ENCODE measurements at regions not wholly inside any gene's neighbourhood (a gene's known extent, or its start where the extent isn't known, plus 50 kb on each side); places are given as distances from the start of the nearest gene placed in this dataset.

- no peak for DNase-seq (ENCODE audit: low read depth)
- TF ChIP-seq CTCF (IDR thresholded peaks at IDR 0.05; ENCODE audit: insufficient read depth, low read depth, low read length, missing control alignments), result no peak
- H3K4me3 ChIP-seq (ENCODE audit: low read depth, low read length), result no peak overlapping the region
Measured at GRCh38 chr3:111307676-111308075, 234.3 kb upstream of the CD96 start.

DNA sequence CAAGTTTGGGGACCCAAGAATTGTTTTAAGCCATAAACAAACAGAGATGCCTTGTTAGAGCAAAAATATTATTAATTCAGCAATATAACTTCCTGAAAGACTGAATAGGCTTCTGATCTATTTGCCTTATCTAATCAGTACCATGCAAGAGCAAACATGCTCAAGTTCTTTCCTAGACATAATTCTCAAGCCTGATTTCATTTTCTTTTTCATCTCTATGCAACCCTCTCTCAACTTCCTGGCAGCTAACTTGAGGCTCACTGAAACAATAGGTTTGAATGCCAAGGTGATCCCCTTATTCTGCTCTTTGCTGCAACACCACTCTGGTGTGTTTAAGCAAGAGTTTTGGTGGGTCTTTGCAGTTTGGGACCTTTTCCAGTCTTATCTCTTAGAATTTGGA lies 230.9 kb upstream of the CD96 start:
- no peak for TF ChIP-seq CTCF (IDR thresholded peaks at IDR 0.05; ENCODE audit: insufficient read depth, low read depth, low read length, missing control alignments)
- no peak for DNase-seq (ENCODE audit: low read depth)

DNA sequence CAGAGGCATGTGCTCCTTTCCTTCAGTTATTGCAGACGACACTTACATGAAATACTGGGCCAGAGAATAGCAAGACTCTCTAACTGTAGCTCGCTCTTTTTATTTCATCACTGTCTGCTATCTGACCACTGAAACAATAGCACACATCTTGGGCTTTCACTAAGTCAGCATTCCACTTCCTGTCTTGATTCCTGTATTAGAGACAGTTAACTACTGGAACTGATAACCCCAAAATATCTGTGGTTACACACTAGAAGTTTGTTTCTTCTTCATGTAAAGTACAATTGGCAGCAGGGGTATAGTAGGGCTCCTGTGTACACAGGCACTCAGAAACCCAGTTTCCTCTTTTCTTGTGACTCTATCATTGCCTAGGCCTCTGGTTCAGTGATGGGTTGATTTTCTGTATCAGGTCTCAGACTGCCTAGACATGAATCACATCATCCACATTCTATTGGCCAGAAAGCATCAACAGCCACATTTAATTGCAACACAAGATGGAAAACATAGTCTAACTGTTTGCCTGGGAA lies 230.2 kb upstream of the CD96 start:
- no peak overlapping the region for H3K4me3 ChIP-seq (ENCODE audit: low read depth, low read length)
- peak; percentile 31 for DNase-seq (ENCODE audit: low read depth)
- TF ChIP-seq CTCF (IDR thresholded peaks at IDR 0.05; ENCODE audit: insufficient read depth, low read depth, low read length, missing control alignments), result no peak

More for the DNA sequence above, 230.9 kb upstream of the CD96 start:
- H3K4me3 ChIP-seq (ENCODE audit: low read depth, low read length), result no peak overlapping the region

GRCh38 chr3:111314181-111314873 lies 227.7 kb upstream of the CD96 start:
- DNase-seq (ENCODE audit: low read depth), result no peak
- H3K4me3 ChIP-seq (ENCODE audit: low read depth, low read length), result no peak overlapping the region
- TF ChIP-seq CTCF (IDR thresholded peaks at IDR 0.05; ENCODE audit: insufficient read depth, low read depth, low read length, missing control alignments), result no peak

DNA sequence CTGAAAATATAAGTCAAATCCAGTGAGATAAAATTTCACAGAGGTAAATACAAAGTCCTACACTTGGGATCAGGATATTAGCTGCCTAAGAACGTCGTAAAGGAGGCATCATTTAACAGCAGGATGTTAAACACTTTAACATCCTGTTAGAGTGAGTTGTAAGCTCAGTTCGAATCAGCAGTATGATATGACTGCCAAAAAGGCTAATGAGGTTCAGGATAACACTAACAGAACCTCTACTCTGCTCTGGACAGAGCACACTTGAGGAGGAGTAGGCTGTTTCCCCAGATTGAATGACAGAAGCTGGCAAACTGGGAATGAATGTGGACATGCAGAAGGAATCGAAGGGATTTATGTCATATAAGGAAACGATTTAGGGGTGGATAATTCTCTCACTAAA lies 227.1 kb upstream of the CD96 start:
- DNase-seq (ENCODE audit: low read depth), result no peak

DNA sequence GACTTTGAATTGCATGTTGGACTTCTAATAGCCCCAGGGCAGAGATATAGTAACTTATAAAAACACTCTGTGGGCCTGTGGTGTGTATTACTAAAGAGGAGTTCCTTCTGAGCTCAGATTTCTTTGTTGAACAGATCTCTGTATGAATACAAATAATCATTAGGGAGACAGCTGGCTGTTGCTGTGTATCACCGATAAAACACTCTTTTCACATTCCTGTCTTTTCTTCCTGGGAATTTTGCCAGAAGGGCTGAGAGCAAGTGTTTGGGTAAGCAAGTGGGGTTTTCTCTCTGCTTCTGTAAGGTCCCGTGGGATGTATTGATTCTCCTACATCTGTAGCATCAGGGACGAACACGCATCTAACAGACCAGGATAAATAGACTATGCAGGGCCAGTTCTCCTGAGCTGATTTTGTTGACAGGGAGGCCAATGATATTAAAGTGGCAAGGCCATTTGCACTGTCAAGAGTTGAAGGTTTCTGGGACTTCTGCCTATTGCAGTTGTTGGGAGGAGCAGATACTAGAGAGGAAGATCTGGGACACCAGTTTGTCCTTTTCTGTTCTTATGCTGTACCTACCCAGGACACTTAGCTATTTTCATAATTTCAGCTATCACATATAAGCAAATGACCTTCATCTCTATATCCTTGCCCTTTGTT lies 225.9 kb upstream of the CD96 start:
- no peak for DNase-seq (ENCODE audit: low read depth)
- TF ChIP-seq CTCF (IDR thresholded peaks at IDR 0.05; ENCODE audit: insufficient read depth, low read depth, low read length, missing control alignments), result no peak
- no peak overlapping the region for H3K4me3 ChIP-seq (ENCODE audit: low read depth, low read length)

More for the DNA sequence above, 227.1 kb upstream of the CD96 start:
- H3K4me3 ChIP-seq (ENCODE audit: low read depth, low read length), result no peak overlapping the region
- no peak for TF ChIP-seq CTCF (IDR thresholded peaks at IDR 0.05; ENCODE audit: insufficient read depth, low read depth, low read length, missing control alignments)
